ENCODE measurements at regions not wholly inside any gene's neighbourhood (a gene's known extent, or its start where the extent isn't known, plus 50 kb on each side); places are given as distances from the start of the nearest gene placed in this dataset.

DNA sequence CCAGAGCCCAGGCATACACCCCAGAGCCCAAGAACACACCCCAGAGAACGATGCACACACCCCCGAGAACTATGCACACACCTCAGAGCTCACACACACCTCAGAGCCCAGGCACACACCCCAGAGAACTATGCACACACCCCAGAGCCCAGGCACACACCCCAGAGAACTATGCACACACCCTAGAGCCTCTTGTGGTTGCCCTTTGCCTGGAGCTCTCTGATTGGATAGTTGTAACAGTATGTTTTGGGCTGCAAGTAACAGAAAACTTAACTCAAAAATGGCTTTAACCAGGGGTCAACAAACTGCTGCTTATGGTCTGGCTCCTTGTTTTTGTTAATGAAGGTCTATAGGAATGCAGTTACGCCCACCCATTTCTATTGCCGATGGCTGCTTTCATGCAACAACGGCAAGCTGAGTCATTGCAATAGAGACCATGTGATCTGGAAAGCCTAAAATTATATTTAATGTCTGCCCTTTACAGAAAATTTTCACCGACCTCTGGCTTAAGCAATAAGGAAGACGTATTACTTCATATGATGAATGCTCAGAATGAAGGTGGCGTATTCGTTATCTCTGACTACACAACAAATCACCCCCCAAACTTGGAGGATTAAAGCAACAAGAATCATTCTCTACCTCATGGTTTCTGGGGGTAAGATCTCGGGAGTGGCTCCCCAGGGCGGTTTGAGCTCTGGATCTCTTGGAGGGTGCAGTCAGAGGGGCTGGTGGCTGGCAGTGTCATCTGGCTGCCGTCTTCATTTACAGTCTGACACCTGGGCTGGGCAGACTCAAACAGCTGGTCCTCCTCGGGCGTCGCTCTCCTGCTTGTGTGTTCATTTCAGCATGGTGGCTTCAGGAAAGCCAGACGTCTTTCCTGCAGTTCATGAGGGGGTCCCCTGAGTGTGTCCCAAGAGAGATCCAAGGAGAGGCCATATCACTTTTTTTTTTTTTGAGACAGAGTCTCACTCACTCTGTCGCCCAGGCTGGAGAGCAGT is 66.3 kb upstream of the NCOR2 start:
- in situ Hi-C loops (cut with HindIII; ENCODE audit: low sequenced_read_pairs): no loop called here

DNA sequence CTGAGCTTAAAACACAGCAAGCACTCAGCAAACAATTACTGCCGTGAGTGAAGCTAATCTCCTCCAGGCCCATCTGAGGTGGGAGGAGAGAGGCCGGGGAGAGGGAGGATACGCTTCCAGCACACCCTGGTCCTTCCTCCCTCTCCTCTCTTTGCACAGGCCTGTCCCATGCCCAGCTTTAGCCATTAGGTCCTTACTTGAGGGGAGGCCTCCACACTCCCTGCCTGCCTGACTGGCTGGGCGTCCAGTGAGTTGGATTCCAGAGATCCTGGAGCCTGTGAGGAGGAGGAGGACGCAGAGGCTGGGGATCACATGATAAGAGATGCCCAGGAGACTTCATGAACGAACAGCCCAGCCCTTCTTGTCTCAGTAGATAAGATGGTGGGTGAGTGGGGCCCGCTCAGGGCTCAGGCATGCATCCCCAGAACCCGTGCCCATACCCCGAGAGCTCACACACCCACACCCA is 65.1 kb upstream of the NCOR2 start:
- in situ Hi-C loops (cut with HindIII; ENCODE audit: low sequenced_read_pairs): no loop called here

DNA sequence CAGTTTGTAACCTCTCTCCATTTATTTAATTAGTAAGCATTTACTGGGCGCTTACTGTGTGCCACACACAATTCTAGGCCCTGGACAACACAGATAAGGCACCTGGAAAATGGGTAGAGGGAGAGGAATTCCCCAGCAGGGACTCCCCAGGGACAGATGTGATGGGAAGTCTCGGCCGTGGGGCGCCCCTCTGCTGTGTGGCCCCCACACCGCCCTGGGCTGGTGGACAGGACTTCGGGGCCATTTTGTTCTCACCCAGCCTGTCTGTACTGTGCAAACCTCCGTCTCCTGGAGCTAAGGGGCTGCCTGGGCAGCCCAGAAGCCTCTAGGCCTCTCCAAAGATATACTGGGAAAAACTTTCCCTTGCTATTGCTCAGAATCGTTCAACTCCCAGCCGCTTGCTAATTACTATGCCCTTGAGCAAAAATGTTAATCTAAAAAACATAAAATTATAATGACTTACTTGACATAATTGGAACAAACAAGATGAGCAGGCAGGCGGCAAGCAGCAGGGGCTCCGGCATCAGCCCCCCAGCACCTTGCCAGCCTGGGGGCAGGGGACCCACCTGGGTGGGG is 64.4 kb upstream of the NCOR2 start:
- in situ Hi-C loops (cut with HindIII; ENCODE audit: low sequenced_read_pairs): no loop called here

DNA sequence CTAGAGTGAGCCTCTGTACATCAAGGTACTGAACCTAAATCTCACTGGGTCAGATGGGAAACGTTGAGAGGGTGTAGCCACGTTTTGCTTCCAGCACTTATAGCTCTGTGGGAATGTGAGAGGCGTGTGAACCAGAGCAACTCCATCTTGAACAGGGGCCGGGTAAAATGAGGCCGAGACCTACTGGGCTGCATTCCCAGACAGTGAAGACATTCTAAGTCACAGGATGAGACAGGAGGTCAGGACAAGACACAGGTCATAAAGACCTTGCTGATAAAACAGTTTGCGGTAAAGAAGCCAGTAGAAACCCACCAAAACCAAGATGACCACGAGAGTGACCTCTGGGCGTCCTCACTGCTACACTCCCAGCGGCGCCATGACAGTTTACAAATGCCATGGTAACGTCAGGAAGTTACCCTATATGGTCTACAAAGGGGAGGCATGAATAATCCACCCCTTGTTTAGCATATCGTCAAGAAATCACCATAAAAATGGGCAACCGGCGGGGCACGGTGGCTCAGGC is 63.4 kb upstream of the NCOR2 start:
- in situ Hi-C loops (cut with HindIII; ENCODE audit: low sequenced_read_pairs): no loop called here

DNA sequence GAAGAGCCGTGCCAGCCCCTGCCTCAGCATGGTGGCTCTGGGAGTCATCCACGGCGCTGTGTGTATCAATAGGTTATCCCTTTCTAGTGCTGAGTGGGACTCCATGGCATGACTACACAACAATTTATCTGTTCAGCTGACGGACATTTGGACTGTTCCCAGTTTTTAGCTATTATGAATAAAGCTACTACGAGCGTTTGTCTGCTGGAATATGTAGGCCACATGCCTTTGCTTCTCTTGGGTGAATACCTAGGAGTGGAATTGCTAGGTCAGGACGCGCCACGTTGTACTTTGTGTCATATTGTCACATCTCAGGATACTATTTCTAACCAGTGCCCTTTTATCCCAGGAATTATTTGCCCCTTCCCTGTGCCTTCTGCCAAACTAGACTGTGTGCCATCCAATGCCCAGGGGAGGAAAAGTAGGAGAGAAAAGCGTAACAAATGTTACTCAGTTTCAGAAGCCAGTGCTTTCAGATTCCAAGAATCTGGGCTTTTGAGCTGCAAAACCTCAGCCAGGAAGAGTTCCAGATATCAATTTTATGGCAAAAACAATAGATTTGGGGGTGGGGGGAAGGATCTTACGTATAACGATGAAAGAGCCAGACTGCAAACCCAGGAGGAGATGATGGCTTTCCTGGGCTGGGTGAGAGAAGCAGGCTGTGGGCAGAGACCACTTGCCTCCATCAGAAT is 62.5 kb upstream of the NCOR2 start:
- in situ Hi-C loops (cut with HindIII; ENCODE audit: low sequenced_read_pairs): no loop called here

DNA sequence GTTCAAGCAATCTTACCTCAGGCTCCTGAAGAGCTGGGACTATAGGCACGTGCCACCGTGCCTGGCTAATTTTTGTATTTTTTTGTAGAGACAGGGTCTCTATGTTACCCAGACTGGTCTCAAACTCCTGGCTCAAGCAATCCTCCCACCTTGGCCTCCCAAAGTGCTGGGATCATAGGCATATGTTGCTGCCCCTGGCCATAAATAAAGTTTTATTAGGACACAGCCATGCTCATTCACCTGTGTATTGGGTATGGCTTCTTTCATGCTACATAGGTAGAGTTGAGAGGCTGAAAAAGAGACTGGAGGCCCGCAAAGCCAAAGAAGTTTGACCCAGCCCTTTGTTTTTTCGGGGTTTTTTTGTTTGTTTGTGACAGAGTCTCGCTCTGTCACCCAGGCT is 61.7 kb upstream of the NCOR2 start:
- in situ Hi-C loops (cut with HindIII; ENCODE audit: low sequenced_read_pairs): no loop called here

DNA sequence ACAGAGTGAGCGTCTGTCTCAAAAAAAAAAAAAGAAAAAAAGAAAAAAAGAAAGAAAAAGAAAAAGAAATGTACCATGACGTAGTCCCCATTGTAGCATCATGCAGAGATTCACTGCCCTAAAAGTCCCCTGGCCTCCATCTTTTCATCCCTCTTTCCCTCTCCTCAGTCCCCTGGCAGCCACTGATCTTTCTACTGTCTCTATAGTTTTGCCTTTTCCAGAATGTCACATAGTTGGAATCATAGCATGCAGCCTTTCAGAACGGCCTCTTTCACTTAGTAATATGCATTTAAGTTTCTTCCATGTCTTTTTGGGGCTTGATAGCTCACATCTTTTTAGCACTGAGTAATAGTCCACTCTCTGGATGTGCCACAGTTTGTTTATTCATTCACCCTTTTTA is 60.5 kb upstream of the NCOR2 start:
- in situ Hi-C loops (cut with HindIII; ENCODE audit: low sequenced_read_pairs): no loop called here

DNA sequence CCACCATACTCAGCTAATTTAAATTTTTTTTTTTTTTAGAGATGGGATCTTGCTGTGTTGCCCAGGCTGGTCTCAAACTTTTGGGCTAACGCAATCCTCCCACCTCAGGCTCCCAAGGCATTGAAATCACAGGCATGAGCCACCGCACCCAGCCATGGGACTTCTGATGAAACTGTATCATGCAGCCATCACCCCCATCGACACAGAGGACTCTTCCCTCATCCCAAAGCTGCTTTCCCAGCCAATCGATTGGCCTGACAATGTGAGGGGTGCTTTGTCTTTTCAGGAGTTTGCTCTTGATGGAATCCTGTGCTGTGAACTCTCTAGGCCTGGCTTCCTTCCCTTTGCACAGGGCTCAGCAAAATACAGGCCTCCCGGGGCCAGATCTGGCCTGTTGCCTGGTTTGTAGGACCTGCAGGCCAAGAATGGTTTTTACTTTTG is 59.6 kb upstream of the NCOR2 start:
- in situ Hi-C loops (cut with HindIII; ENCODE audit: low sequenced_read_pairs): no loop called here

DNA sequence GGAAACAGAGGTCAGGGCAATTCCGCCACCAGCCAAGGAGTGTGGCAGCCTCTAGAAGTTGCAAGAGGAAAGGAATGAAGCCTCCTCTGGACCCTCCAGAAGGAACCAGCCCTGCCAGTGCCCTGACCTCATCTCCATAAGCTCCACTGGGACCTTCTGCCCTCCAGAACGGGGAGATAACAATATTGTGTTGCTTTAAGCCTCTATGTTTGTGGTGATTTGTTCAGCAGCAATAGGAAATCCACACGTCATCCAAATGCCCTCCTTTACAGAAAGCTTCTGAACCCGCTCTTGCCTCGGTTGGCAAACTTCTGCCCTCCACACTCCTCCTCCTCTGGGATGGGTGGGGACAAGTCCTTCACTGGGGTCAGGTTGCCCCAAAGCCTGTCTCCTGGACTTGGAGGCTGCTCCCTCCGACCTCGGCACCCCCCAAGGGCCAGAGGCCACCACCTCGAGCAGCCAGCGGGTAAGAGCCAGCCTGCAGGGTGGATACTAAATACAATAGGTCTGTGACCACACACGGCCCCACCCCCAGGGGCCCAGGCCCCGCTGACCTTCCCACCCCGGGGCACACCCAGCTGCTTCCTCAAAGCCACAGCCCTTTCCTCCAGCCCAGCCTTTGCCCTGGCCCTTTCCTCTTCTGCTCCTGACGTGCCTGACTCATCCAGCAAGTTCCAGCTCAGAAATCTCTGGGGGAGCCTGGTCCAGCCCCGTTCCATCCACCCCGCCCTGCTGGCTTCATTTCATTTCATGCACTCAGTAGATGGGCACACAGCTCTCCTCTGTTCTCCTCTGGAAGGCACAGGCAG is 58.7 kb upstream of the NCOR2 start:
- in situ Hi-C loops (cut with HindIII; ENCODE audit: low sequenced_read_pairs): no loop called here

DNA sequence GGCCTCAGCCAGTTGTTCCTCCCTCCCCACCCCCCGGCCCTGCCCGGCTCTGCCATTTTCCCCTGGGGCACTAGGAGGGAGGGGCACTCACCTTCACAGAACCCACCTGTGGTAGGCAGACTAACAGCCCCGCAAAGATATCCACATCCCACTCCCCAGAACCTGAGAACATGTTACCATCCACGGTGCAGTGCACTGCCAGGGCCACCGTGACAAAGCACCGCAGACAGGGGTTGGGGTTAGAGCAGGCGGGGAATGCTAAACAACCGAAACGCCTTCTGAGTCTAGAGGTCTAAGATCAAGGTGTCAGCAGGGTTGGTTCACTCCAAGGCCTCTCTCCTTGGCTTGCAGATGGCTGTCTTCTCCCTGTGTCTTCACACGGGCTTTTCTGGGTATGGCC is 57.4 kb upstream of the NCOR2 start:
- in situ Hi-C loops (cut with HindIII; ENCODE audit: low sequenced_read_pairs): no loop called here

DNA sequence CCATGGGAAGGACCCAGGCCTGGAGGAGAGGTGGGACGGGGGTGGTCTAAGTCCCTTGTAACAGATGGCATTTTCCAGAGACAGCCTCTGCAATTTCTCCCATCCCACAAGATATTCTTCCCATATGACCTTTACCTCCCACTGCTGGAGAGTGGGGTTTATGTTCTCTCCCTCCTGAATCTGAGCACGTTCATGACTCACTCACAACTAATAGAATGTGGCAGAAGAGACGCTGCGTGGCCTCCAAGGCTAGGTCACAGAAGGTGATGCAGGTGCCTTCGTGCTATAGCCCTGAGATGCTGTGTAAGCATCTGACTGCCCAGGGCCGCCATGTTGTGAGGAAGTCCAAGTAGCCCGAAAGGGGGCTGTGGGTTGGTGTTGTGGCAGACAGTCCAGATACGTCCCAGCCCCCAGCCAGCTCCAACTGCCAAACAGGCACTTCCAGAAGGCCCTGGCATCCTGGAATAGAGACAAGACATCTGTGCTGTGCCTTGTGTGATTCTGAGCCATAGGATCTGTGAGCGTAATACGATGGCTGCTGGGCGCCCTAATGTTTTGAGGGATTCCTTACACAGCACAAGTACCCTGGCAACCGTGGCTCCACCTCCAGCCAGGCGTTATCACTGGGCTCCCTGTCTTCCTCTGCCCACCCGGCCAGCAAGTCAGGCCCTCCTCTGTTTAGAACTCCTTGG is 56.1 kb upstream of the NCOR2 start:
- in situ Hi-C loops (cut with HindIII; ENCODE audit: low sequenced_read_pairs): no loop called here

DNA sequence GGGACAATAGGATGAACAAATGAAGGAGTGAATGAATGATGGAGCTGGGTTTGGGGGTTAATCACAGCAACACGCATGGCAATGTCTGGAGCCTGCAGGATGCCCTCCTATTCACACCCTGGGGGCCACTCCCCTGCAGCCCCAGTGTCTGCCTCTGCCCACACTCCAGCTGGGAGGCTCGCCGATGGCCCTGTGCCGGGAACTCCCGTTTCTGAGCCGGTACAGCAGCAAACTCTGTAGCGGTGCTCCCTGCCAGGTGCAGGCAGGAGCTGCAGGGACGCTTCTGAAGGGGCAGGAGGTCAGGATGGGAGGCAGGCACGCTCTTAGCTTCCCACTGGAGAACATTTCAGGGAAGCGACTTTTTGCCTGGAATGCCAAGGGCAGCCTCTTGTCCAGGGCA is 55.4 kb upstream of the NCOR2 start:
- in situ Hi-C loops (cut with HindIII; ENCODE audit: low sequenced_read_pairs): no loop called here

DNA sequence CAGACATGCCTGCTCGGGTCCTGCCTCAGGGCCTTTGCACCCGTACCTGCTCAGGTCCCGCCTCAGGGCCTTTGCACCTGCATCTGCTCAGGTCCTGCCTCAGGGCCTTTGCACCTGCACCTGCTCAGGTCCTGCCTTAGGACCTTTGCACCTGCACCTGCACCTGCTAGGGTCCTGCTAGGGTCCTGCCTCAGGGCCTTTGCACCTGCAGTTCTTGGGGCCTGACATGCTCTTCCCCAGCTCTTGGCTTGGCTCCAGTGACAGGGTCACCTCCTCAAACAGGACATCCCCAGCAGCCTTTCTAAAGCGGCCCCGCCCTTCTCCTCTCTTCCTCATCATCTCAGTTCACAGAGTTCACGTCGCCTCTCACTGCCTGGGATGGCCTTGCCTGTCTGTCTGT is 54.9 kb upstream of the NCOR2 start:
- in situ Hi-C loops (cut with HindIII; ENCODE audit: low sequenced_read_pairs): no loop called here

DNA sequence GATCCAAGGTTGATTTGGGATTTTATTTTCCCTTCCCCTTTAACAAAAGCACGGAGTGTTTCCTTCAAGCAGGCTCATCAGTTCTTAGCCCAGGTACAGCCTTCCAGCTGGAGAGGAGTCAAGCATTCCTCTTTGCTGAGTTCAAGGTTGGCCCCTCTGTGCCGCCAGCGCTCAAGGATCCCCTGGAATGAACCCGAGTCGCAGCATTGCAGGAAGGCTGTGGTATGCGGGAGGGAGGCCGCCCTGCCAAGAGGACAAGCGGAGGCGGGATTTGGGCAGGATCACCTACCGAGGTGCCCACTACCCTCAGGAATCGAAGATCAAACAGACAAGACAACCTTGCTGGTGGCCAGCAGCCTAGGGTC is 53.9 kb upstream of the NCOR2 start:
- in situ Hi-C loops (cut with HindIII; ENCODE audit: low sequenced_read_pairs): no loop called here

DNA sequence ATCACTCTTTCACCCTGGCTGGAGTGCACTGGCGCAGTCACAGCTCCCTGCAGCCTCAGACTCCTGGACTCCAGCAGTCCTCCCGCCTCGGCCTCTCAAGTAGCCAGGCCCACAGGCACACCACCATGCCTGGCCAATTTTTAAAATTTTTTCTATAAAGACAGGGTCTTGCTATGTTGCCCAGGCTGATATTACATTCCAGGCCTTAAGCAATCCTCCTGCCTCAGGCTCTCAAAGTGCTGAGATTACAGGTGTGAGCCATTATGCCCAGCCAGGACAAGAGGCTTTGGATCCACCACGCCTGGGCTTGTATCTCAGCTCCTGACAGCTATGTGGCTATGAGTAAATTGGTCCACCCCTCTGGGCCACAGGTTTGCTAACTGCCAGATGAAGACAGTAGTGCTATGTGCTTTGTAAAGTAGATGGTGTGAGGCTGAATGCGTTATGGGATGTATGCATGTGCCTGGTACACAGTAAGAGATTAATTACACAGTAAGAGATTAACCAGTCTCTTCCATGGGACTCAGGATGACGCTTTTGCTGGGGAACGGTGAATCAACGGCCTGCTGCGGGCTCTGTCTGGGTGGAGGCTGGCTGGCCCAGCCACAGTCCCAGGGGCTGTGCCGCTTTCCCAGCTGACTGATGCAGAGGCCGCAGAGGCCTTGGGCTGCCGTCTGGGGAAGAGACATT is 53.3 kb upstream of the NCOR2 start:
- in situ Hi-C loops (cut with HindIII; ENCODE audit: low sequenced_read_pairs): no loop called here

DNA sequence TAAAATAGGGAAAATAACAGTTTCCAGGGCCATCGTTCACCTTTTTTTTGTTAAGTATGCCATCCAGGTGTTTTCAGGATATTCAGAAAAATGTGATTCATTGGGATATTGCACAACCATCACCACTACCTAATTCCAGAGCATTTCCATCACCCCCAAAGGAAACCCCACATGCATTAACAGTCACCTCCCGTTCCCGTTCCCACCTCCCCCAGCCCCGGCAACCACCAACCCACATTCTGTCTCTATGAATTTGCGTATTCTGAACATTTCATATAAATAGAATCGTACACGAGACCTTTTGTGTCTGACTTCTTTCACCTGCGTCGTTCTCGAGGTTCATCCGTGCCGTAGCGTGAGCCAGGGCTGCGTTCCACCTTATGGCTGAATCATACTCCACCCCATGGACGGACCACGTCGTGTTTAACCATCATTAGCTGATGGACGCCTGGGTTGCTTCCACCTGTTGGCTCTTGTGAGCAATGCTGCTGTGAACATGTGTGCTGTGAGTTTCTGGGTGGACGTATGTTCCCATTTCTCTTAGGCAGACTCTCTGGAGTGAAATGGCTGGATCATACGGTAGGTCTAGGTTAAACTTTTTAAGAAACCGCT is 51.0 kb upstream of the NCOR2 start:
- in situ Hi-C loops (cut with HindIII; ENCODE audit: low sequenced_read_pairs): no loop called here

DNA sequence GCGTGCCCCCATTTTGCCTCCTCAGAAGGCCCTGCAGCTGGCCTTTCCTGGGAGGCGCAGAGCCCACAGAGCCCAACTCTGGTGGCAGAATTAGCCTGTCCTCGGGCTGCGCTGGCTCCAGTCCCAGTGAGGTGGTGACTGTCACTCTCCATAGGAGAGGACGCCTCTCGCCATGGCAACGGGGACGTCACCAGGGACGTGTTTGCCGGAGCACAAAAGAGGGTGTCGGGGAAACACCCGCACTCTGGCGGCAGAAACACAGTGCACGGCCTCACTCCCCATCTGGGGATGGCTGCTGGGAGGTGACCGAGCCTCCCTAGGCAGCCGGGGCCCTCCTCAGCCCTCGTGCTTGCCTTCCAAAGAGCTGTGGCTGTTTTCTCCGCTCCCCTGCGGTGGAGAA is 50.2 kb upstream of the NCOR2 start:
- in situ Hi-C loops (cut with HindIII; ENCODE audit: low sequenced_read_pairs): no loop called here
